ENCODE measurements at regions not wholly inside any gene's neighbourhood (a gene's known extent, or its start where the extent isn't known, plus 50 kb on each side); places are given as distances from the start of the nearest gene placed in this dataset.

- Histone ChIP-seq H3K27me3 (ENCODE audit: control insufficient read depth in 5 of 5, insufficient read depth in 4 of 5, low read length in 5 of 5) (no peaks in the 10 kb centered on the region), H3K27ac (ENCODE audit: low read depth, low read length) (no peak overlapping the region), H3K4me3 (ENCODE audit: low read depth in 1 of 5, low read length in 5 of 5) (no peak overlapping the region), H3K9me3 (ENCODE audit: control insufficient read depth in 5 of 5, low read length in 5 of 5) (no peaks in the 10 kb centered on the region), H3K9ac (ENCODE audit: low read length in 5 of 5) (no peak overlapping the region), H3K36me3 (ENCODE audit: control insufficient read depth in 5 of 5, insufficient read depth in 5 of 5, low read length in 5 of 5) (no peaks in the 10 kb centered on the region), H3K4me1 (ENCODE audit: control insufficient read depth in 5 of 5, insufficient read depth in 5 of 5, low read length in 5 of 5) (no peaks in the 10 kb centered on the region)
These were observed 1367.4 kb upstream of the ACVR2A start for GRCh38 chr2:146477383-146477782.

GRCh38 chr2:146468578-146468977 is 1376.3 kb upstream of the ACVR2A start:
- Histone ChIP-seq H3K4me3 (ENCODE audit: low read depth in 1 of 5, low read length in 5 of 5) (no peak overlapping the region), H3K36me3 (ENCODE audit: control insufficient read depth in 5 of 5, insufficient read depth in 5 of 5, low read length in 5 of 5) (no peaks in the 10 kb centered on the region), H3K27ac (ENCODE audit: low read depth, low read length) (no peak overlapping the region), H3K9ac (ENCODE audit: low read length in 5 of 5) (no peak overlapping the region), H3K27me3 (ENCODE audit: control insufficient read depth in 5 of 5, insufficient read depth in 4 of 5, low read length in 5 of 5) (no peaks in the 10 kb centered on the region), H3K4me1 (ENCODE audit: control insufficient read depth in 5 of 5, insufficient read depth in 5 of 5, low read length in 5 of 5) (no peaks in the 10 kb centered on the region), H3K9me3 (ENCODE audit: control insufficient read depth in 5 of 5, low read length in 5 of 5) (no peaks in the 10 kb centered on the region)

- H3K9ac ChIP-seq (ENCODE audit: low read length in 5 of 5) = no peak overlapping the region
- H3K4me1 ChIP-seq (ENCODE audit: control insufficient read depth in 5 of 5, insufficient read depth in 5 of 5, low read length in 5 of 5) = no peaks in the 10 kb centered on the region
- H3K36me3 ChIP-seq (ENCODE audit: control insufficient read depth in 5 of 5, insufficient read depth in 5 of 5, low read length in 5 of 5) = no peaks in the 10 kb centered on the region
- H3K27me3 ChIP-seq (ENCODE audit: control insufficient read depth in 5 of 5, insufficient read depth in 4 of 5, low read length in 5 of 5) = no peaks in the 10 kb centered on the region
- no peak overlapping the region for H3K4me3 ChIP-seq (ENCODE audit: low read depth in 1 of 5, low read length in 5 of 5)
- H3K27ac ChIP-seq (ENCODE audit: low read depth, low read length) = no peak overlapping the region
- H3K9me3 ChIP-seq (ENCODE audit: control insufficient read depth in 5 of 5, low read length in 5 of 5) = peaks cover 0 to 2% (median 0%) of the 10 kb centered on the region in 5 donors
These were observed 1377.4 kb upstream of the ACVR2A start for GRCh38 chr2:146467425-146467824.

- Histone ChIP-seq H3K9me3 (ENCODE audit: control insufficient read depth in 5 of 5, low read length in 5 of 5) (peaks cover 0 to 9% (median 0%) of the 10 kb centered on the region in 5 donors), H3K36me3 (ENCODE audit: control insufficient read depth in 5 of 5, insufficient read depth in 5 of 5, low read length in 5 of 5) (no peaks in the 10 kb centered on the region), H3K4me1 (ENCODE audit: control insufficient read depth in 5 of 5, insufficient read depth in 5 of 5, low read length in 5 of 5) (no peaks in the 10 kb centered on the region), H3K27me3 (ENCODE audit: control insufficient read depth in 5 of 5, insufficient read depth in 4 of 5, low read length in 5 of 5) (no peaks in the 10 kb centered on the region), H3K9ac (ENCODE audit: low read length in 5 of 5) (no peak overlapping the region), H3K4me3 (ENCODE audit: low read depth in 1 of 5, low read length in 5 of 5) (no peak overlapping the region), H3K27ac (ENCODE audit: low read depth, low read length) (no peak overlapping the region)
These were observed 1379.4 kb upstream of the ACVR2A start for GRCh38 chr2:146465460-146465859.

GRCh38 chr2:146461068-146461467 is 1383.8 kb upstream of the ACVR2A start:
- H3K27me3 ChIP-seq (ENCODE audit: control insufficient read depth in 5 of 5, insufficient read depth in 4 of 5, low read length in 5 of 5) = no peaks in the 10 kb centered on the region
- H3K4me3 ChIP-seq (ENCODE audit: low read depth in 1 of 5, low read length in 5 of 5) = no peak overlapping the region
- H3K9me3 ChIP-seq (ENCODE audit: control insufficient read depth in 5 of 5, low read length in 5 of 5) = peaks cover 0 to 25% (median 12%) of the 10 kb centered on the region in 5 donors
- H3K36me3 ChIP-seq (ENCODE audit: control insufficient read depth in 5 of 5, insufficient read depth in 5 of 5, low read length in 5 of 5) = no peaks in the 10 kb centered on the region
- H3K27ac ChIP-seq (ENCODE audit: low read depth, low read length) = no peak overlapping the region
- H3K4me1 ChIP-seq (ENCODE audit: control insufficient read depth in 5 of 5, insufficient read depth in 5 of 5, low read length in 5 of 5) = no peaks in the 10 kb centered on the region
- H3K9ac ChIP-seq (ENCODE audit: low read length in 5 of 5) = no peak overlapping the region

- no peaks in the 10 kb centered on the region for H3K27me3 ChIP-seq (ENCODE audit: control insufficient read depth in 5 of 5, insufficient read depth in 4 of 5, low read length in 5 of 5)
- no peaks in the 10 kb centered on the region for H3K4me1 ChIP-seq (ENCODE audit: control insufficient read depth in 5 of 5, insufficient read depth in 5 of 5, low read length in 5 of 5)
- H3K27ac ChIP-seq (ENCODE audit: low read depth, low read length) = no peak overlapping the region
- H3K9ac ChIP-seq (ENCODE audit: low read length in 5 of 5) = no peak overlapping the region
- peak overlapping the region in 1 of 5 donors; percentile 10 for H3K4me3 ChIP-seq (ENCODE audit: low read depth in 1 of 5, low read length in 5 of 5)
- H3K36me3 ChIP-seq (ENCODE audit: control insufficient read depth in 5 of 5, insufficient read depth in 5 of 5, low read length in 5 of 5) = no peaks in the 10 kb centered on the region
- H3K9me3 ChIP-seq (ENCODE audit: control insufficient read depth in 5 of 5, low read length in 5 of 5) = peaks cover 0 to 25% (median 12%) of the 10 kb centered on the region in 5 donors
These were observed 1386.2 kb upstream of the ACVR2A start for GRCh38 chr2:146458585-146458984.

- H3K4me1 ChIP-seq (ENCODE audit: control insufficient read depth in 5 of 5, insufficient read depth in 5 of 5, low read length in 5 of 5) = no peaks in the 10 kb centered on the region
- H3K27ac ChIP-seq (ENCODE audit: low read depth, low read length) = no peak overlapping the region
- peaks cover 0 to 23% (median 12%) of the 10 kb centered on the region in 5 donors for H3K9me3 ChIP-seq (ENCODE audit: control insufficient read depth in 5 of 5, low read length in 5 of 5)
- H3K27me3 ChIP-seq (ENCODE audit: control insufficient read depth in 5 of 5, insufficient read depth in 4 of 5, low read length in 5 of 5) = no peaks in the 10 kb centered on the region
- no peak overlapping the region for H3K4me3 ChIP-seq (ENCODE audit: low read depth in 1 of 5, low read length in 5 of 5)
- H3K36me3 ChIP-seq (ENCODE audit: control insufficient read depth in 5 of 5, insufficient read depth in 5 of 5, low read length in 5 of 5) = no peaks in the 10 kb centered on the region
- no peak overlapping the region for H3K9ac ChIP-seq (ENCODE audit: low read length in 5 of 5)
These were observed 1387.6 kb upstream of the ACVR2A start for GRCh38 chr2:146457221-146457620.

GRCh38 chr2:146455325-146455724 is 1389.5 kb upstream of the ACVR2A start:
- Histone ChIP-seq H3K4me3 (ENCODE audit: low read depth in 1 of 5, low read length in 5 of 5) (no peak overlapping the region), H3K9ac (ENCODE audit: low read length in 5 of 5) (no peak overlapping the region)

GRCh38 chr2:146451972-146452371 is 1392.9 kb upstream of the ACVR2A start:
- no peaks in the 10 kb centered on the region for H3K4me1 ChIP-seq (ENCODE audit: control insufficient read depth in 5 of 5, insufficient read depth in 5 of 5, low read length in 5 of 5)
- no peak overlapping the region for H3K27ac ChIP-seq (ENCODE audit: low read depth, low read length)

More at GRCh38 chr2:146455325-146455724, 1389.5 kb upstream of the ACVR2A start:
- H3K4me1 ChIP-seq (ENCODE audit: control insufficient read depth in 5 of 5, insufficient read depth in 5 of 5, low read length in 5 of 5) = no peaks in the 10 kb centered on the region
- H3K36me3 ChIP-seq (ENCODE audit: control insufficient read depth in 5 of 5, insufficient read depth in 5 of 5, low read length in 5 of 5) = no peaks in the 10 kb centered on the region
- no peaks in the 10 kb centered on the region for H3K27me3 ChIP-seq (ENCODE audit: control insufficient read depth in 5 of 5, insufficient read depth in 4 of 5, low read length in 5 of 5)
- H3K9me3 ChIP-seq (ENCODE audit: control insufficient read depth in 5 of 5, low read length in 5 of 5) = peaks cover 0 to 15% (median 10%) of the 10 kb centered on the region in 5 donors
- H3K27ac ChIP-seq (ENCODE audit: low read depth, low read length) = no peak overlapping the region

GRCh38 chr2:146450131-146450530 is 1394.7 kb upstream of the ACVR2A start:
- Histone ChIP-seq H3K36me3 (ENCODE audit: control insufficient read depth in 5 of 5, insufficient read depth in 5 of 5, low read length in 5 of 5) (no peaks in the 10 kb centered on the region), H3K4me3 (ENCODE audit: low read depth in 1 of 5, low read length in 5 of 5) (no peak overlapping the region), H3K27me3 (ENCODE audit: control insufficient read depth in 5 of 5, insufficient read depth in 4 of 5, low read length in 5 of 5) (no peaks in the 10 kb centered on the region), H3K9me3 (ENCODE audit: control insufficient read depth in 5 of 5, low read length in 5 of 5) (no peaks in the 10 kb centered on the region), H3K4me1 (ENCODE audit: control insufficient read depth in 5 of 5, insufficient read depth in 5 of 5, low read length in 5 of 5) (no peaks in the 10 kb centered on the region), H3K9ac (ENCODE audit: low read length in 5 of 5) (no peak overlapping the region), H3K27ac (ENCODE audit: low read depth, low read length) (no peak overlapping the region)

More at GRCh38 chr2:146451972-146452371, 1392.9 kb upstream of the ACVR2A start:
- H3K27me3 ChIP-seq (ENCODE audit: control insufficient read depth in 5 of 5, insufficient read depth in 4 of 5, low read length in 5 of 5) = no peaks in the 10 kb centered on the region
- H3K9ac ChIP-seq (ENCODE audit: low read length in 5 of 5) = no peak overlapping the region
- no peaks in the 10 kb centered on the region for H3K36me3 ChIP-seq (ENCODE audit: control insufficient read depth in 5 of 5, insufficient read depth in 5 of 5, low read length in 5 of 5)
- H3K9me3 ChIP-seq (ENCODE audit: control insufficient read depth in 5 of 5, low read length in 5 of 5) = no peaks in the 10 kb centered on the region
- H3K4me3 ChIP-seq (ENCODE audit: low read depth in 1 of 5, low read length in 5 of 5) = no peak overlapping the region

GRCh38 chr2:146444987-146445386 is 1399.8 kb upstream of the ACVR2A start:
- no peaks in the 10 kb centered on the region for H3K4me1 ChIP-seq (ENCODE audit: control insufficient read depth in 5 of 5, insufficient read depth in 5 of 5, low read length in 5 of 5)
- no peak overlapping the region for H3K4me3 ChIP-seq (ENCODE audit: low read depth in 1 of 5, low read length in 5 of 5)
- H3K9ac ChIP-seq (ENCODE audit: low read length in 5 of 5) = no peak overlapping the region
- no peaks in the 10 kb centered on the region for H3K36me3 ChIP-seq (ENCODE audit: control insufficient read depth in 5 of 5, insufficient read depth in 5 of 5, low read length in 5 of 5)
- H3K9me3 ChIP-seq (ENCODE audit: control insufficient read depth in 5 of 5, low read length in 5 of 5) = no peaks in the 10 kb centered on the region
- H3K27me3 ChIP-seq (ENCODE audit: control insufficient read depth in 5 of 5, insufficient read depth in 4 of 5, low read length in 5 of 5) = no peaks in the 10 kb centered on the region
- no peak overlapping the region for H3K27ac ChIP-seq (ENCODE audit: low read depth, low read length)
